B cell (primary cell): ENCODE measurements at regions not wholly inside any gene's neighbourhood (a gene's known extent, or its start where the extent isn't known, plus 50 kb on each side); places are given as distances from the start of the nearest gene placed in this dataset.

ENCODE experiments used
- ATAC-seq: fragments of 200-7000 bp; cut with Tn5 transposase; one replicate; pipeline ENCODE4 v1.10.0; 2021; ENCODE audit warnings: low read depth, mild to moderate bottlenecking, moderate number of reproducible peaks, moderate library complexity
- CTCF ChIA-PET: fragments of 350-600 bp; sonication (Branson Sonifier 250); formaldehyde crosslinking; loops from one replicate; lab custom pipeline; 2021; ENCODE audit warnings: antibody characterized with exemption, inconsistent platforms; lab: Charles Lee
- POLR2A ChIA-PET: fragments of 350-600 bp; sonication (Branson Sonifier 250); formaldehyde crosslinking; loops from one replicate; lab custom pipeline; 2021; ENCODE audit warnings: antibody characterized with exemption; lab: Charles Lee
- DNase-seq: peaks from one replicate; pipeline ENCODE4 v3.0.0; 2013
- H2AFZ ChIP-seq: 2 replicates; pipeline ENCODE4 v1.6.1; 2012; ENCODE audit warnings: mild to moderate bottlenecking, low read depth, low read length; ENCODE audit not compliant: insufficient read depth, poor library complexity, severe bottlenecking
- H3K27ac ChIP-seq, 2 donors: 1 replicate in 1 of 2; 2 replicates in 1 of 2; pipeline ENCODE4 v1.5.1; 2012 to 2013; ENCODE audit warnings: low read length in 2 of 2, mild to moderate bottlenecking in 2 of 2, moderate library complexity in 1 of 2
- H3K27me3 ChIP-seq, 4 experiments: fragments of 200-600 bp in 1 of 4; sonication (generic) in 1 of 4; replicated peaks in 1 of 4; 1 replicate in 2 of 4; 2 replicates in 2 of 4; pipeline versions ENCODE4 v1.6.1 to v1.7.0; 2013 to 2016; ENCODE audit warnings: low read length in 3 of 4, mild to moderate bottlenecking in 2 of 4, mixed read lengths in 1 of 4, moderate library complexity in 1 of 4; ENCODE audit not compliant: insufficient read depth in 4 of 4, control insufficient read depth in 3 of 4; ENCODE audit errors: control extremely low read depth in 1 of 4
- H3K36me3 ChIP-seq, 2 experiments: replicated peaks in 1 of 2; 1 replicate in 1 of 2; 2 replicates in 1 of 2; pipeline versions ENCODE4 v1.6.1 to v1.7.1; 2013; ENCODE audit warnings: low read length in 1 of 2; ENCODE audit not compliant: insufficient read depth in 2 of 2, control insufficient read depth in 1 of 2; ENCODE audit errors: control extremely low read depth in 1 of 2, extremely low read depth in 1 of 2
- H3K4me1 ChIP-seq, 2 donors: fragments of 200-600 bp in 1 of 2; sonication (generic) in 1 of 2; 1 replicate in 1 of 2; 2 replicates in 1 of 2; pipeline versions ENCODE4 v1.5.1 to v1.6.1; 2013 to 2017; ENCODE audit warnings: low read length in 2 of 2; ENCODE audit not compliant: control insufficient read depth in 2 of 2, insufficient read depth in 2 of 2
- H3K4me2 ChIP-seq: replicated peaks from 2 replicates; pipeline ENCODE3; 2012; ENCODE audit warnings: mild to moderate bottlenecking, low read depth, low read length; ENCODE audit not compliant: poor library complexity, severe bottlenecking
- H3K4me3 ChIP-seq, 5 experiments: fragments of 200-600 bp in 1 of 5; sonication (generic) in 1 of 5; 1 replicate in 3 of 5; 2 replicates in 2 of 5; pipeline versions ENCODE4 v1.5.1 to v1.7.0; 2011 to 2016; ENCODE audit warnings: low read length in 4 of 5, mild to moderate bottlenecking in 4 of 5, low read depth in 2 of 5, control low read depth in 1 of 5, moderate library complexity in 1 of 5; ENCODE audit not compliant: insufficient read depth in 1 of 5; ENCODE audit errors: control extremely low read depth in 1 of 5, extremely low read depth in 1 of 5
- H3K79me2 ChIP-seq: fragments of 200-600 bp; sonication (generic); one replicate; pipeline ENCODE4 v1.6.0; 2016; ENCODE audit warnings: low read length; ENCODE audit not compliant: control insufficient read depth, insufficient read depth
- H3K9ac ChIP-seq: fragments of 200-600 bp; sonication (generic); 2 replicates; pipeline ENCODE4 v1.6.1; 2017; ENCODE audit warnings: mild to moderate bottlenecking, low read length, moderate library complexity
- H3K9me3 ChIP-seq, 3 donors: one replicate each; pipeline versions ENCODE4 v1.6.1 to v1.7.1; 2013; ENCODE audit warnings: low read length in 2 of 3; ENCODE audit not compliant: control insufficient read depth in 2 of 3, insufficient read depth in 1 of 3; ENCODE audit errors: control extremely low read depth in 1 of 3
- H4K20me1 ChIP-seq: 2 replicates; pipeline ENCODE4 v1.6.0; 2012; ENCODE audit warnings: mild to moderate bottlenecking, low read length; ENCODE audit not compliant: insufficient read depth, control insufficient read depth, poor library complexity, severe bottlenecking
- H3K27ac Mint-ChIP-seq: one replicate; pipeline ENCODE4 v1.8.0; 2021; ENCODE audit warnings: mixed read lengths
- H3K27me3 Mint-ChIP-seq: one replicate; pipeline ENCODE4 v1.8.0; 2021; ENCODE audit warnings: mixed read lengths
- H3K4me1 Mint-ChIP-seq: one replicate; pipeline ENCODE4 v1.8.0; 2021; ENCODE audit warnings: mixed read lengths
- H3K4me3 Mint-ChIP-seq: one replicate; pipeline ENCODE4 v1.8.0; 2021; ENCODE audit warnings: mixed read lengths
- H3K9me3 Mint-ChIP-seq: one replicate; pipeline ENCODE4 v1.8.0; 2022; ENCODE audit warnings: mixed read lengths; ENCODE audit not compliant: insufficient read depth
- EZH2 ChIP-seq: IDR thresholded peaks from 2 replicates; pipeline ENCODE4 v1.6.1; 2012; ENCODE audit warnings: borderline replicate concordance, low read depth, mild to moderate bottlenecking, moderate library complexity, low read length; ENCODE audit not compliant: insufficient read depth, poor library complexity, severe bottlenecking
- WGBS: methylation state at CpG from one replicate; pipeline ENCODE4 v1.1.5; 2013; ENCODE audit warnings: missing lambda C conversion rate; ENCODE audit not compliant: insufficient coverage; 5-methylcytosine and 5-hydroxymethylcytosine counted together
- intact Hi-C: fragments of 100-400 bp; cut with micrococcal nuclease; formaldehyde crosslinking; loops from one replicate; pipeline ENCODE4 v1.10.0; 2022
- TF ChIP-seq, protein P1 (sequence below): fragments of 200-600 bp; IDR thresholded peaks from one replicate; pipeline ENCODE4 v1.8.0; 2022; ENCODE audit warnings: antibody characterized with exemption, mild to moderate bottlenecking

DNA sequence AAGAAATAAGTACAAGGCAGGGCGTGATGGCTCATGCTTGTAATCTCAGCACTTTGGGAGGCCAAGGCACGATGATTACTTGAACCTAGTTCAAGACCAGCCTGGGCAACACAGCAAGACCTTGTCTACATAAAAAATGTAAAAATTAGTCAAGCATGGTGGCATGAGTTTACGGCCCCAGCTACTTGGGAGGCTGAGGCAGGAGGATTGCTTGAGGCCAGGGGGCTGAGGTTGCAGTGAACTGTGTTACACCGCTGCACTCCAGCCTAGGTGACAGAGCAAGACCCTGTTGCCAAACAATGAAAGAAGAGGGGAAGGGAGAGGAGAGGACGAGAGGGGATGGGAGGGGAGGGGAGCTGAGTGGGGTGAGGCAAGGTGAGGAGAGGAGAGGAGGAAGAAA is 152.7 kb upstream of the PRICKLE2 start:
- Mint-ChIP-seq H3K4me1 (no peaks in the 10 kb centered on the region), H3K9me3 (peaks cover 3% of the 10 kb centered on the region), H3K27me3 (no peaks in the 10 kb centered on the region), H3K4me3 (no peak overlapping the region), H3K27ac (no peak overlapping the region)
- POLR2A ChIA-PET: no interaction called here
- Histone ChIP-seq H3K4me3 (no peak overlapping the region), H3K4me2 (no peak overlapping the region), H3K27me3 (no peaks in the 10 kb centered on the region), H3K9ac (no peak overlapping the region), H3K36me3 (no peaks in the 10 kb centered on the region), H4K20me1 (no peaks in the 10 kb centered on the region), H2AFZ (no peak overlapping the region), H3K79me2 (no peaks in the 10 kb centered on the region), H3K9me3 (no peaks in the 10 kb centered on the region), H3K4me1 (no peaks in the 10 kb centered on the region), H3K27ac (no peak overlapping the region)
- ATAC-seq: no peak
- no peak for DNase-seq
- TF ChIP-seq, protein P1, sequence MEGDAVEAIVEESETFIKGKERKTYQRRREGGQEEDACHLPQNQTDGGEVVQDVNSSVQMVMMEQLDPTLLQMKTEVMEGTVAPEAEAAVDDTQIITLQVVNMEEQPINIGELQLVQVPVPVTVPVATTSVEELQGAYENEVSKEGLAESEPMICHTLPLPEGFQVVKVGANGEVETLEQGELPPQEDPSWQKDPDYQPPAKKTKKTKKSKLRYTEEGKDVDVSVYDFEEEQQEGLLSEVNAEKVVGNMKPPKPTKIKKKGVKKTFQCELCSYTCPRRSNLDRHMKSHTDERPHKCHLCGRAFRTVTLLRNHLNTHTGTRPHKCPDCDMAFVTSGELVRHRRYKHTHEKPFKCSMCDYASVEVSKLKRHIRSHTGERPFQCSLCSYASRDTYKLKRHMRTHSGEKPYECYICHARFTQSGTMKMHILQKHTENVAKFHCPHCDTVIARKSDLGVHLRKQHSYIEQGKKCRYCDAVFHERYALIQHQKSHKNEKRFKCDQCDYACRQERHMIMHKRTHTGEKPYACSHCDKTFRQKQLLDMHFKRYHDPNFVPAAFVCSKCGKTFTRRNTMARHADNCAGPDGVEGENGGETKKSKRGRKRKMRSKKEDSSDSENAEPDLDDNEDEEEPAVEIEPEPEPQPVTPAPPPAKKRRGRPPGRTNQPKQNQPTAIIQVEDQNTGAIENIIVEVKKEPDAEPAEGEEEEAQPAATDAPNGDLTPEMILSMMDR: no peak
- no peak for TF ChIP-seq EZH2
- WGBS: 88% methylated on average over 4 of the region's 5 CpGs
- CTCF ChIA-PET: no interaction called here
- intact Hi-C loops: no loop called here

DNA sequence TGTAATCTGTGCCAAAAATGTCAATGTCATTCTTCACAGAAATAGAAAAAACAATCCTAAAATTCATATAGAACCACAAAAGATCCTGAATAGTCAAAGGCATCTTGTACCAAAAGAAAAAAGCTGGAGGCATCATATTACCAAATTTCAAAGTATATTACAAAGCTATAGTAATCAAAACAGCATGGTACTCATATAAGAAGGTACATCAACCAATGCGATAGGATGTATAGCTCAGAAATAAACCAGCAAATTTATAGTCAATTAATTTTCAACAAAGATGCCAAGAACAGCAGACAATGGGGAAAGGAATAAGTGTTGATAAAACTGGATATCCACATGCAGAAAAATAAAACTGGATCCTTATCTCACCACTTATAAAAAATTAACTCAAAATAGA is 150.5 kb upstream of the PRICKLE2 start:
- H3K4me2 ChIP-seq: no peak overlapping the region
- POLR2A ChIA-PET: no interaction called here
- TF ChIP-seq, protein P1: no peak
- TF ChIP-seq EZH2: no peak
- H3K4me3 Mint-ChIP-seq: no peak overlapping the region
- H3K4me1 ChIP-seq: no peaks in the 10 kb centered on the region
- ATAC-seq (no peak), DNase-seq (no peak)
- no peak overlapping the region for H3K9ac ChIP-seq
- no peaks in the 10 kb centered on the region for H3K36me3 ChIP-seq
- H3K27me3 ChIP-seq: no peaks in the 10 kb centered on the region
- no peaks in the 10 kb centered on the region for H3K4me1 Mint-ChIP-seq
- no peak overlapping the region for H3K4me3 ChIP-seq
- H3K27me3 Mint-ChIP-seq: no peaks in the 10 kb centered on the region
- no peaks in the 10 kb centered on the region for H3K9me3 ChIP-seq
- no CpG with 5 or more reads among the region's 1 CpG for WGBS
- peaks cover 3% of the 10 kb centered on the region for H3K9me3 Mint-ChIP-seq
- no peak overlapping the region for H3K27ac ChIP-seq
- H2AFZ ChIP-seq: no peak overlapping the region
- no peaks in the 10 kb centered on the region for H4K20me1 ChIP-seq
- H3K27ac Mint-ChIP-seq: no peak overlapping the region
- no peaks in the 10 kb centered on the region for H3K79me2 ChIP-seq
- intact Hi-C loops: no loop called here
- CTCF ChIA-PET: no interaction called here
